Vagina (tissue), 2 donors: ENCODE measurements at regions not wholly inside any gene's neighbourhood (a gene's known extent, or its start where the extent isn't known, plus 50 kb on each side); places are given as distances from the start of the nearest gene placed in this dataset.

Experiments
- DNase-seq, 2 donors: peaks; one replicate each; pipeline ENCODE4 v3.0.0-alpha.2; 2017; ENCODE audit errors: extremely low spot score in 2 of 2
- H3K27ac ChIP-seq: fragments of 200-600 bp; sonication (generic); one replicate; pipeline ENCODE4 v1.5.1; 2019
- H3K27me3 ChIP-seq: fragments of 200-600 bp; sonication (generic); one replicate; pipeline ENCODE4 v1.5.1; 2019
- H3K36me3 ChIP-seq, 2 donors: fragments of 200-600 bp; sonication (generic); one replicate each; pipeline ENCODE4 v1.5.1; 2017 to 2019
- H3K4me1 ChIP-seq: fragments of 200-600 bp; sonication (generic); one replicate; pipeline ENCODE4 v1.5.1; 2019
- H3K4me3 ChIP-seq, 2 donors: fragments of 200-600 bp; sonication (generic); 1 replicate in 1 of 2; 2 replicates in 1 of 2; pipeline ENCODE4 v1.5.1; 2016 to 2019
- H3K9me3 ChIP-seq: fragments of 200-600 bp; sonication (generic); one replicate; pipeline ENCODE4 v1.5.1; 2019
- POLR2A ChIP-seq, 2 donors: fragments of 450-650 bp; IDR thresholded peaks; one replicate each; pipeline ENCODE4 v1.6.1; 2017; ENCODE audit warnings: antibody characterized with exemption in 2 of 2, mild to moderate bottlenecking in 2 of 2, moderate library complexity in 2 of 2
- POLR2AphosphoS5 ChIP-seq, 2 donors: sonication (generic); formaldehyde crosslinking; IDR thresholded peaks; one replicate each; pipeline ENCODE4 v1.9.0; 2017; ENCODE audit warnings: antibody characterized with exemption in 2 of 2, mild to moderate bottlenecking in 2 of 2, low read depth in 1 of 2; ENCODE audit not compliant: insufficient read depth in 1 of 2
- intact Hi-C: fragments of 100-400 bp; cut with DNase I; formaldehyde crosslinking; loops from one replicate; pipeline ENCODE4 v1.15.1; 2023
- TF ChIP-seq, protein P1 (sequence below), 3 experiments: fragments of 450-650 bp in 2 of 3; fragments of 200-600 bp in 1 of 3; sonication (generic) in 1 of 3; IDR thresholded peaks; one replicate each; pipeline ENCODE4 v1.5.1; 2017 to 2019; ENCODE audit warnings: antibody characterized with exemption in 3 of 3, mild to moderate bottlenecking in 2 of 3, moderate library complexity in 2 of 3

GRCh38 chr7:115125750-115126149 lies 203.9 kb downstream of the MDFIC start:
- H3K4me1 ChIP-seq = no peaks in the 10 kb centered on the region
- no peak for DNase-seq
- H3K27me3 ChIP-seq = no peaks in the 10 kb centered on the region
- no peaks in the 10 kb centered on the region for H3K36me3 ChIP-seq
- no peak overlapping the region for H3K27ac ChIP-seq
- no peaks in the 10 kb centered on the region for H3K9me3 ChIP-seq
- intact Hi-C loops = no loop called here
- TF ChIP-seq POLR2AphosphoS5 (IDR thresholded peaks at IDR 0.05; ENCODE audit: insufficient read depth in 1 of 2, low read depth in 1 of 2) (no peak), POLR2A (IDR thresholded peaks at IDR 0.05) (no peak)
- TF ChIP-seq, protein P1, sequence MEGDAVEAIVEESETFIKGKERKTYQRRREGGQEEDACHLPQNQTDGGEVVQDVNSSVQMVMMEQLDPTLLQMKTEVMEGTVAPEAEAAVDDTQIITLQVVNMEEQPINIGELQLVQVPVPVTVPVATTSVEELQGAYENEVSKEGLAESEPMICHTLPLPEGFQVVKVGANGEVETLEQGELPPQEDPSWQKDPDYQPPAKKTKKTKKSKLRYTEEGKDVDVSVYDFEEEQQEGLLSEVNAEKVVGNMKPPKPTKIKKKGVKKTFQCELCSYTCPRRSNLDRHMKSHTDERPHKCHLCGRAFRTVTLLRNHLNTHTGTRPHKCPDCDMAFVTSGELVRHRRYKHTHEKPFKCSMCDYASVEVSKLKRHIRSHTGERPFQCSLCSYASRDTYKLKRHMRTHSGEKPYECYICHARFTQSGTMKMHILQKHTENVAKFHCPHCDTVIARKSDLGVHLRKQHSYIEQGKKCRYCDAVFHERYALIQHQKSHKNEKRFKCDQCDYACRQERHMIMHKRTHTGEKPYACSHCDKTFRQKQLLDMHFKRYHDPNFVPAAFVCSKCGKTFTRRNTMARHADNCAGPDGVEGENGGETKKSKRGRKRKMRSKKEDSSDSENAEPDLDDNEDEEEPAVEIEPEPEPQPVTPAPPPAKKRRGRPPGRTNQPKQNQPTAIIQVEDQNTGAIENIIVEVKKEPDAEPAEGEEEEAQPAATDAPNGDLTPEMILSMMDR (IDR thresholded peaks at IDR 0.05) = no peak
- no peak overlapping the region for H3K4me3 ChIP-seq

DNA sequence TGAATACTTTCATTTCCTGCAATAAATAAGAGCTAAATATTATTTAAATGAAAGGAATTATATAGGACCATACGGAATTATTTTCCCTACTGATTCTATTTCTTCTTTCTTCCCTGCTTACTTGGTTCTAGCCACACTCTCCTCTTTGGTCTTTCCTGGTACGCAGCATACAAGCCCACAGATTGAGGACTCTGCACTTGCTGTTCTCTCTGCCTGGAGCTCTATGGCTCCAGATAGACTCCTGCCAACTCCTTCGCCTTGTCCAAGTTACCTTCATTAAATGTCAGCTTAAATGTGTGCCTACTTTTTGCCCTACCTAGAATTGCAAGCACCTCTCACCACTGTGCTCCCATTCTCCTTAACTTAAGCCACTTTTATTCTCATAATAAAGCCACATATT lies 203.4 kb downstream of the MDFIC start:
- TF ChIP-seq, protein P1 (IDR thresholded peaks at IDR 0.05) = no peak
- TF ChIP-seq POLR2A (IDR thresholded peaks at IDR 0.05) (no peak), POLR2AphosphoS5 (IDR thresholded peaks at IDR 0.05; ENCODE audit: insufficient read depth in 1 of 2, low read depth in 1 of 2) (no peak)
- no peak overlapping the region for H3K27ac ChIP-seq
- no peak overlapping the region for H3K4me3 ChIP-seq
- no peaks in the 10 kb centered on the region for H3K36me3 ChIP-seq
- intact Hi-C loops = no loop called here
- no peaks in the 10 kb centered on the region for H3K4me1 ChIP-seq
- DNase-seq = no peak
- H3K9me3 ChIP-seq = no peaks in the 10 kb centered on the region
- H3K27me3 ChIP-seq = no peaks in the 10 kb centered on the region

DNA sequence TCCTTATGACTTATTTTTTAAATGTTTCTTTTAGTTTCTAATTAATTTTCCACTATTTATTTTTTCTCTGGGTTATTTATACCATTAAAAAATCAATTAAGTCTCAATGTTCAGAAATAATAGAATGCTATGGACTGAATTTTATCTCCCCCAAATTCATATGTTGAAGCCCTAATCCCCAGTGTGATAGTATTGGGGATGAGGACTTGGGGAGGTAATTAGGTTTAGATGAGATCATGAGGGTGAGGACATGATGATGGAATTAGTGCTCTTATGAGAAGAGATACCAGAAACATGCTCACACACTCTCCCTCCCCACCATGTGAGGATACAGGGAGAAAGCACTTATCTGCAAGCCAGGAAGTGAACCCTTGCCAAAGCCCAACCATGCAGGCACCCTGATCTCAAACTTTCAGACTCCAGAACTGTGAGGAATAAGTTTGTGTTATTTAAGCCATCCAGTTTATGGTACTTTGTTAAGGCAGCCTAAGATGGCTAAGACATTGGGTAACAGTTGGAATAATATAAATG lies 202.6 kb downstream of the MDFIC start:
- Histone ChIP-seq H3K27ac (no peak overlapping the region), H3K4me3 (no peak overlapping the region)
- no peak for TF ChIP-seq POLR2AphosphoS5 (IDR thresholded peaks at IDR 0.05; ENCODE audit: insufficient read depth in 1 of 2, low read depth in 1 of 2)
- TF ChIP-seq POLR2A (IDR thresholded peaks at IDR 0.05) = no peak
- TF ChIP-seq, protein P1 (IDR thresholded peaks at IDR 0.05) = no peak

GRCh38 chr7:115123441-115123840 lies 201.5 kb downstream of the MDFIC start:
- H3K27me3 ChIP-seq = no peaks in the 10 kb centered on the region
- no peak for DNase-seq
- intact Hi-C loops = no loop called here
- no peaks in the 10 kb centered on the region for H3K9me3 ChIP-seq
- no peak overlapping the region for H3K27ac ChIP-seq
- H3K4me3 ChIP-seq = no peak overlapping the region
- TF ChIP-seq, protein P1 (IDR thresholded peaks at IDR 0.05) = no peak
- TF ChIP-seq POLR2AphosphoS5 (IDR thresholded peaks at IDR 0.05; ENCODE audit: insufficient read depth in 1 of 2, low read depth in 1 of 2) (no peak), POLR2A (IDR thresholded peaks at IDR 0.05) (no peak)
- H3K4me1 ChIP-seq = no peaks in the 10 kb centered on the region
- no peaks in the 10 kb centered on the region for H3K36me3 ChIP-seq

More for the DNA sequence above, 202.6 kb downstream of the MDFIC start:
- intact Hi-C loops = no loop called here
- no peaks in the 10 kb centered on the region for H3K4me1 ChIP-seq
- no peaks in the 10 kb centered on the region for H3K36me3 ChIP-seq
- DNase-seq = no peak
- no peaks in the 10 kb centered on the region for H3K9me3 ChIP-seq
- no peaks in the 10 kb centered on the region for H3K27me3 ChIP-seq

GRCh38 chr7:115122388-115122787 lies 200.5 kb downstream of the MDFIC start:
- no peaks in the 10 kb centered on the region for H3K27me3 ChIP-seq
- H3K27ac ChIP-seq = no peak overlapping the region
- no peak for DNase-seq
- intact Hi-C loops = no loop called here
- no peaks in the 10 kb centered on the region for H3K9me3 ChIP-seq
- no peak for TF ChIP-seq POLR2A (IDR thresholded peaks at IDR 0.05)
- TF ChIP-seq, protein P1 (IDR thresholded peaks at IDR 0.05) = no peak
- no peak for TF ChIP-seq POLR2AphosphoS5 (IDR thresholded peaks at IDR 0.05; ENCODE audit: insufficient read depth in 1 of 2, low read depth in 1 of 2)
- H3K4me1 ChIP-seq = no peaks in the 10 kb centered on the region
- no peaks in the 10 kb centered on the region for H3K36me3 ChIP-seq
- H3K4me3 ChIP-seq = no peak overlapping the region
